Endodermal cell (in vitro differentiated cells): ENCODE measurements at regions not wholly inside any gene's neighbourhood (a gene's known extent, or its start where the extent isn't known, plus 50 kb on each side); places are given as distances from the start of the nearest gene placed in this dataset.

Experiments used
- DNase-seq: peaks from one replicate; pipeline ENCODE4 v3.0.0-alpha.2; 2017
- H3K27ac ChIP-seq: 2 replicates; pipeline ENCODE4 v1.5.1; 2013; ENCODE audit warnings: mild to moderate bottlenecking, low read depth, low read length, moderate library complexity
- H3K27me3 ChIP-seq: 2 replicates; pipeline ENCODE4 v1.6.1; 2013; ENCODE audit warnings: mild to moderate bottlenecking, low read length, moderate library complexity; ENCODE audit not compliant: insufficient read depth, control insufficient read depth, poor library complexity, severe bottlenecking
- H3K36me3 ChIP-seq: 2 replicates; pipeline ENCODE4 v1.7.0; 2013; ENCODE audit warnings: mild to moderate bottlenecking, low read length, moderate library complexity; ENCODE audit not compliant: control insufficient read depth, insufficient read depth
- H3K4me1 ChIP-seq: one replicate; pipeline ENCODE4 v1.7.0; 2013; ENCODE audit warnings: low read length; ENCODE audit not compliant: control insufficient read depth, insufficient read depth
- H3K4me3 ChIP-seq: 2 replicates; pipeline ENCODE4 v1.5.1; 2013; ENCODE audit warnings: mild to moderate bottlenecking, low read length, moderate library complexity
- H3K9ac ChIP-seq: 2 replicates; pipeline ENCODE4 v1.6.1; 2013; ENCODE audit warnings: mild to moderate bottlenecking, low read length, moderate library complexity; ENCODE audit not compliant: poor library complexity, severe bottlenecking; ENCODE audit errors: extremely low read depth
- H3K9me3 ChIP-seq: 2 replicates; pipeline ENCODE4 v1.6.1; 2013; ENCODE audit warnings: mild to moderate bottlenecking, low read length, moderate library complexity; ENCODE audit not compliant: control insufficient read depth
- H3K27ac Mint-ChIP-seq: 2 replicates; pipeline ENCODE4 v1.8.0; 2020; ENCODE audit warnings: mixed read lengths
- H3K27me3 Mint-ChIP-seq: 2 replicates; pipeline ENCODE4 v1.8.0; 2021; ENCODE audit warnings: mild to moderate bottlenecking, mixed read lengths; ENCODE audit not compliant: insufficient read depth
- H3K36me3 Mint-ChIP-seq: 2 replicates; pipeline ENCODE4 v1.8.0; 2020; ENCODE audit warnings: low read depth, mixed read lengths
- H3K4me1 Mint-ChIP-seq: 2 replicates; pipeline ENCODE4 v1.8.0; 2020; ENCODE audit warnings: mixed read lengths
- H3K4me3 Mint-ChIP-seq: 2 replicates; pipeline ENCODE4 v1.8.0; 2020; ENCODE audit warnings: mild to moderate bottlenecking, moderate library complexity, mixed read lengths
- H3K9me3 Mint-ChIP-seq: 2 replicates; pipeline ENCODE4 v1.8.0; 2020; ENCODE audit warnings: mild to moderate bottlenecking, mixed read lengths
- whole genome bisulfite sequencing, 2 experiments: methylation state at CpG; one replicate each; pipeline versions ENCODE4 v1.1.5 to v1.1.7; 2013; ENCODE audit warnings: missing lambda C conversion rate in 2 of 2, mixed read lengths in 1 of 2; ENCODE audit not compliant: insufficient coverage in 1 of 2, insufficient read length in 1 of 2; 5-methylcytosine and 5-hydroxymethylcytosine counted together
- TF ChIP-seq, protein P1 (sequence below): fragments of 200-600 bp; sonication (generic); conservative IDR thresholded peaks from 2 replicates; pipeline ENCODE4 v1.5.0; 2021; ENCODE audit warnings: antibody characterized with exemption, mild to moderate bottlenecking

DNA sequence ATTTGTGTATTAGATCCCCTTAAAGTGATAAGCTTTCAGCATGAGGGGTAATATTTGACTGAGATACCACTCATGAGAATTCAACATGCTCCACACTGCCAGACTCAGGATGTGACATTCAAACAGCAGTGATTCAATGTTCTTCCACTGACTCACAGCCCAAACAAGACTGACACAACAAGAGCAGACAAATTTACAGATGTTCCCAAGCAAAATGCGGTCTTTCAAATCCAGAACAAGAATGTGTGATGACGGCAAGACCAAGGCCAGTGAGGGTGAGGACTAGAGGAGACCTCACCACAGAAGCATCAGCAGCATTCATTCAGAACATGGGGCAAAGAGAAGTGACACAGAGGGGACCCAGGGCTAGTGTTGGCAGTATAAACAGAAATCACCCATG lies 99.3 kb upstream of the GRIA3 start:
- no peak overlapping the region for H3K4me3 Mint-ChIP-seq
- Histone ChIP-seq H3K4me3 (no peak overlapping the region), H3K36me3 (no peaks in the 10 kb centered on the region), H3K4me1 (no peaks in the 10 kb centered on the region), H3K27ac (no peak overlapping the region), H3K27me3 (no peaks in the 10 kb centered on the region), H3K9me3 (peaks cover 6% of the 10 kb centered on the region), H3K9ac (no peak overlapping the region)
- H3K27ac Mint-ChIP-seq, result no peak overlapping the region
- TF ChIP-seq, protein P1, sequence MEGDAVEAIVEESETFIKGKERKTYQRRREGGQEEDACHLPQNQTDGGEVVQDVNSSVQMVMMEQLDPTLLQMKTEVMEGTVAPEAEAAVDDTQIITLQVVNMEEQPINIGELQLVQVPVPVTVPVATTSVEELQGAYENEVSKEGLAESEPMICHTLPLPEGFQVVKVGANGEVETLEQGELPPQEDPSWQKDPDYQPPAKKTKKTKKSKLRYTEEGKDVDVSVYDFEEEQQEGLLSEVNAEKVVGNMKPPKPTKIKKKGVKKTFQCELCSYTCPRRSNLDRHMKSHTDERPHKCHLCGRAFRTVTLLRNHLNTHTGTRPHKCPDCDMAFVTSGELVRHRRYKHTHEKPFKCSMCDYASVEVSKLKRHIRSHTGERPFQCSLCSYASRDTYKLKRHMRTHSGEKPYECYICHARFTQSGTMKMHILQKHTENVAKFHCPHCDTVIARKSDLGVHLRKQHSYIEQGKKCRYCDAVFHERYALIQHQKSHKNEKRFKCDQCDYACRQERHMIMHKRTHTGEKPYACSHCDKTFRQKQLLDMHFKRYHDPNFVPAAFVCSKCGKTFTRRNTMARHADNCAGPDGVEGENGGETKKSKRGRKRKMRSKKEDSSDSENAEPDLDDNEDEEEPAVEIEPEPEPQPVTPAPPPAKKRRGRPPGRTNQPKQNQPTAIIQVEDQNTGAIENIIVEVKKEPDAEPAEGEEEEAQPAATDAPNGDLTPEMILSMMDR, result no peak
- DNase-seq, result no peak
- peaks cover 9% of the 10 kb centered on the region for H3K4me1 Mint-ChIP-seq
- no peaks in the 10 kb centered on the region for H3K36me3 Mint-ChIP-seq
- WGBS, 2 experiments, result 94% methylated on average over 2 of the region's 2 CpGs; no CpG with 5 or more reads in 1 of the 2 experiments
- H3K9me3 Mint-ChIP-seq, result peaks cover 62% of the 10 kb centered on the region
- no peaks in the 10 kb centered on the region for H3K27me3 Mint-ChIP-seq

DNA sequence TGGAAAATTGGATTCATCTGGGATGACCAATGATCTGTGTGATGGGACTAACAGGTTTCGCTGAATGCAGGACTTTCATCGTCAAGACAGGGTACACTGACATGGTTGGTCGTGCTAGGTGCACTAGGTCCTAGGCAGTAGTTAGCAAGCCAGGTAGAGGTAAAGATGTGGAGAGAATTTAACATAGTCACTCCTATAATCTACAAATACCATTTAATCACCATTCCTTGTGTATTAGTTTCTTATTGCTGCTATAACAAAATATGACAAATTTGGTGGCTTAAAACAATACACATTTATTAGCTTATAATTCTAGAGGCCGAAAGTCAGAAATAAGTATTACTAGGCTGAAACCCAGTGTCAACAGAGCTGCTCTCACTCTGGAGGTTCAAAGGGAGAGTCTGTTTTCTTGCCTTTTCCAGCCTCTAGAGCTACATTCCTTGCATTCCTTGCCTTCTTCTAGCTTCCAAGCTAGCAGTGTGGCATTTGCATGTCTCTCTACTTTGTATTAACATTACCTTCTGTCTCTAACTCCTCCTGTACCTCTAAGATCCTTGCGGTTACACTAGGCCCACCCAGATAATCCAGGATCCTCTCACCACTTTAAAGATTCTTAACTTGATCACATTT lies 98.7 kb upstream of the GRIA3 start:
- H3K9ac ChIP-seq, result no peak overlapping the region
- TF ChIP-seq, protein P1, result no peak
- 85% methylated on average over 4 of the region's 5 CpGs; no CpG with 5 or more reads in 1 of the 2 experiments for WGBS, 2 experiments
- H3K36me3 Mint-ChIP-seq, result no peaks in the 10 kb centered on the region
- no peak for DNase-seq
- no peaks in the 10 kb centered on the region for H3K36me3 ChIP-seq
- no peaks in the 10 kb centered on the region for H3K27me3 Mint-ChIP-seq
- H3K4me1 Mint-ChIP-seq, result peaks cover 9% of the 10 kb centered on the region
- H3K9me3 ChIP-seq, result peaks cover 6% of the 10 kb centered on the region
- H3K9me3 Mint-ChIP-seq, result peaks cover 66% of the 10 kb centered on the region
- no peak overlapping the region for H3K4me3 ChIP-seq
- no peak overlapping the region for H3K27ac ChIP-seq
- H3K4me3 Mint-ChIP-seq, result no peak overlapping the region
- H3K27me3 ChIP-seq, result no peaks in the 10 kb centered on the region
- H3K4me1 ChIP-seq, result no peaks in the 10 kb centered on the region
- H3K27ac Mint-ChIP-seq, result no peak overlapping the region

DNA sequence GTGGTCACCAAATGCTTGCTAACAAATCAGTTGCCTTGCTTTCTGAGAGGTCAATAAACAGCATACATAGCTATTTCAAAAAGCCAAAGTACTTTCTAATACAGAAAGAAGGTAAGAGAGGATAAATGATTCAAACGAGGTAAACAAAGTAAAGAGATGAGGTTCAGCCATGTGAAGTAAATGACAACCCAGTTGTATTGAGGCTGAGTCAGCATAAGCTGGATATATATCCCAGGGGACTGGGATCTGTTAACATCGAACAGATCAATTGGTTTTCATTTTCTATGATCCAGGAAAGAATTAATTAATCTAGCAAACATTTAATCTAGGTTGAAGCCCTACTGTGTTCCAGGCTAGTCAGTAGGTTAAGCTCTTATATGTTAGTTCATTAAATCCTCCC lies 97.3 kb upstream of the GRIA3 start:
- H3K27me3 Mint-ChIP-seq, result no peaks in the 10 kb centered on the region
- no peak overlapping the region for H3K27ac Mint-ChIP-seq
- H3K4me1 Mint-ChIP-seq, result peaks cover 14% of the 10 kb centered on the region
- no peak overlapping the region for H3K9ac ChIP-seq
- H3K4me3 Mint-ChIP-seq, result no peak overlapping the region
- WGBS, 2 experiments, result 85% methylated on average over 1 of the region's 2 CpGs; no CpG with 5 or more reads in 1 of the 2 experiments
- no peak for DNase-seq
- H3K36me3 Mint-ChIP-seq, result no peaks in the 10 kb centered on the region
- no peak overlapping the region for H3K4me3 ChIP-seq
- H3K27me3 ChIP-seq, result no peaks in the 10 kb centered on the region
- H3K36me3 ChIP-seq, result no peaks in the 10 kb centered on the region
- no peak overlapping the region for H3K27ac ChIP-seq
- H3K4me1 ChIP-seq, result no peaks in the 10 kb centered on the region
- peaks cover 65% of the 10 kb centered on the region for H3K9me3 Mint-ChIP-seq
- peaks cover 6% of the 10 kb centered on the region for H3K9me3 ChIP-seq
- TF ChIP-seq, protein P1, result no peak
